CD4-positive, alpha-beta T cell treated with Interleukin-2 at 100 ng/mL for 4 hours (primary cell): ENCODE measurements at regions not wholly inside any gene's neighbourhood (a gene's known extent, or its start where the extent isn't known, plus 50 kb on each side); places are given as distances from the start of the nearest gene placed in this dataset.

ENCODE experiments used
- DNase-seq: peaks from one replicate; pipeline ENCODE4 v3.0.0-alpha.2; 2020; ENCODE audit warnings: low spot score

- DNase-seq = no peak
These were observed 81.1 kb upstream of the RFX8 start for GRCh38 chr2:101556033-101556459.

DNA sequence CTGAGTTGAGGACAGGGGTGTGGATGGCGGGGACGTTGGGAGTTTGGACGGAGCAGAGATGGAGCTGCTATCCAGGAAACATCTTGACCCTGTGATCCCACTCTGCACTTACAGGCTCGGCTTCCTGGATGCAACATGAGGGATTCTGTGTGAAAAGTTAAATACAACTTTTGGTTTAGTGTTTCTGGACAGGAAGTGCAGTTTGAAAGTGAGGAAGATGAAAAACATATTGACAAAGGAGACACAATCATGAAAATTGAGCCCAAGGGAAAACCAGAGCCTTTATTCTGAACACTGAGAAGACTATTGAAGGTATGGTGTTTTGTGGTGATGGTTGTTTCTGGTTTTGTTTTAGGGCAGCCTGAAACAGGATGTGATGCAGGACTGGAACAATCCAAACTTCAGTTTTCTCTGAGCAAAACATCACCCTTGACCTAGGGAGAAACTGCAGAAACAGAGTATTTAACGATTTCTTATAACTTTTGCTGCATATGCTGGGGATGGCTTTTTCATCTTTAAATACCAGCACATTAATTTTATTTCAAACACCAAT lies 76.5 kb upstream of the RFX8 start:
- DNase-seq = no peak

GRCh38 chr2:101550555-101550954 lies 75.6 kb upstream of the RFX8 start:
- DNase-seq = no peak

GRCh38 chr2:101549371-101549770 lies 74.5 kb upstream of the RFX8 start:
- no peak for DNase-seq

- no peak for DNase-seq
These were observed 71.6 kb upstream of the RFX8 start for GRCh38 chr2:101546376-101547058.

DNA sequence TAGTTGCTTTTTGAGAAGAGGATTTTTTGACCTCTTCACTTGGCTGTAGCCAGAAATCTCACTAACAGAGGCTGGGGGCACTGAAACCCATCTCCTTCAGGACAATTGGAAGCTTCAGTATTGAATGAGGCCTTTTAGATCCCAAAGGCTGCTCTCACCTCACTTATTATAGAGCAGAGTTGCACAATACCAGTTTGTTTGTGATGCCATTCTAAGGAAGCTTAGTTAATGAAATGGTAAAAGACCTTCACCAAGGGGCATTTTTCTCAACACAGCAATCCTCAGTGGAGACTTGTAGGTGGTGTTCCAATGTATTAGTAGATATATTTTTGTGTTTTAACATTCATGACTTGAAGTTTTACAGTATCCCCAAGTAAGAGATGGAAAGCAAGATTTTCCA lies 71.0 kb upstream of the RFX8 start:
- DNase-seq = no peak

DNA sequence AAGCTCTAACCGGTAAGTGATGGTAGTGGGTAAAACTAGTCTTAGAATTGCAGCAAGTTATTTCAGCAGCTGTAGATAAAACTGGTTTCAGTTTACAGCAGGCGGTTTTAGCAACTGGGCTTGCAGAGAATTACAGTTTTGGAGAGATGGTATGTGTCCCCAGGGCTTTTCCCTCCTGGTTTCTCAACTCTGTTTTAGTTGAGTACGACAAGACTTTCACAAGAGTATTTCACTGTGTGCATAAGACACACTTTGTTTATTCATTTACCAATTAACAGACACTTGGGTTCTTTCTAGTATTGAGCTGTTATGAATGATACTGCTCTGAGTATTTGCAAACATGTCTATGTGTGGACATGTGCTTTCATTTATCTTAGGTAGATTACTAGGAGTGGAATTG lies 65.6 kb upstream of the RFX8 start:
- DNase-seq = no peak

GRCh38 chr2:101538076-101538475 lies 63.2 kb upstream of the RFX8 start:
- DNase-seq = no peak

GRCh38 chr2:101534149-101534611 lies 59.3 kb upstream of the RFX8 start:
- DNase-seq = no peak

DNA sequence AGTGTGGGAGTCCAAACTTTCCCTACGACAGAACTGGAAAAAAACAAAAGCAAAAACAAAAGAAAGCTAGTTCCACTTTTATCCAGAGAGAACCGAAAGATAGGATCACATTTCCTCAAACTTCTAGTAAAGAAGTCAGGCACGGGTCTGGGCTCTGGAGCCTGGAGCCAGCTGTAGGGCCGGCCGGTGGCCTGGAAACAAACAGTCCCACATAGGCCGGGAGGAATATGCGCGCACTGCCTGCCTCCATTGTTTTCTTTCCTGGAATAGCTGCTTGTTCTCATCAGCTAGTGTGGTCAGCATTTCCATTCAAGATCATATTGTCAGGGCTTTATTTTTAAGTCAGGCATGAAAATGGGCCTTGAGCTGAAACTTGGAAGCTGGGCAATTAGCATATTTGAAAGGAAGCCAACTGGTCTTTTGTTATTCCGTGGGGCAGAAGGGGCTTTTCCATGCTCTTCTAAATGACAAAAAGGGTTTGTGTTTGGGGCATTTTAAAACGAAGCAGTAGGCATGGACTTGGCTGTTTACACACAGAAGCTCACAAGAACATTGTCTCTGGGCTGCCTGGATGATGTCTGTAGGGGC lies 58.7 kb upstream of the RFX8 start:
- DNase-seq = no peak

GRCh38 chr2:101528501-101528900 lies 53.6 kb upstream of the RFX8 start:
- no peak for DNase-seq

DNA sequence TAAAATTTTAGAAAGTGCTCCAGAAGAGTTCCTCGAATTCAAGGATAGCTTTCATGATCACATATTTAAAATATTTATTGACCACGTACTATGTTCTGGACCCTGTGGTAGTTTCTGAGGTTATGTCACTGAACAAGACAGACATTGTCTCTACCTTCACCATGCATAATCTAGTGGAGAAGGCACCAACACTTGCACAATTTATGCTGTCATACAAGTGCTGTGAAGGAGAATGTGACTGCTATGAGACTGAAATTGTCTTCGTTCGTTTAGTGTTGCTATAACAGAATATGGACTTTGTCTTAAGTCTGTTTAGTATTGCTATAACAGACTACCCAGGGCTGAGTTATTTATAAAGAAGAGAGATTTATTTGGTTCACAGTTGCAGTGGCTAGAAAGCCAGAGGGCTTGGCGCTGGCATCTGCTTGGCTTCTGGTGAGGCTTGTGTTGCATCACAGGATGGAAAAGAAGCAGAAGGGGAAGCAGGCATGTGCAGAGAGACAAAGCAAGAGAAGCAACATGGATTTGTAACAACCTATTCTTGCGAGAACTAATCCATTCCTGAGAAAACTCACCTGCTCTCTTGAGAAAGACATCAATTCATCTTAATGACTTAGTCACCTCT lies 50.0 kb upstream of the RFX8 start:
- no peak for DNase-seq
